ENCODE measurements at regions not wholly inside any gene's neighbourhood (a gene's known extent, or its start where the extent isn't known, plus 50 kb on each side); places are given as distances from the start of the nearest gene placed in this dataset.

DNA sequence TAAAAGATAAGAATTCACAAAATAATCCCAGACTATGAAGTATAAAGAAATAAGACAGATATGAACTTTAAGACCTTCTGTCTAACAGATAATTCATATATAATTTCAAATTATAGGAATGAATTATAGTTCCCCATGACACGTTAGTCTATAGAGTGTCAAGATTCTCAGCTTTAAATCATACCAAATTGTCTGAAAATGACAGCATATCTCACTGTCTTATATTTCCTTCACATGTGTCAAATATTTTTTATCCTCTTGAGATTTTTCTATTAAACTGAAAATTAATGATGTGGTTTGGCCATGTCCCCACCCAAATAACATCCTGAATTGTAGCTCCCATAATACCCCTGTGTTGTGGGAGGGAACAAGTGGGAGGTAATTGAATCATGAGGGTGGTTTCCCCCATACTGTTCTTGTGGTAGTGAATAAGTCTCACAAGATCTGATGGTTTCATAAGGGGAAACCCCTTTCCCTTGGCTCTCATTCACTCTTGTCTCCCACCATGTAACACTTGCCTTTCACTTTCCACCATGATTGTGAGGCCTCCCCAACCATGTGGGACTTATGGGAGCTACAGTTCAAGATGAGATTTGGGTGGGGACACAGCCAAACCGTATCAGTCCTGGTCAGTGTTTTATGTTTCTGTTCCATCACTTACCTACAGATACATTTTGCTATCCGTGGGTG, 825.3 kb upstream of the GJE1 start:
- TF ChIP-seq EZH2 (IDR thresholded peaks at IDR 0.05; ENCODE audit: borderline replicate concordance, insufficient read depth, low read length, poor library complexity, severe bottlenecking) = no peak
- no peak for TF ChIP-seq TAF1 (IDR thresholded peaks at IDR 0.05; ENCODE audit: low read depth)
- TF ChIP-seq, protein P1, sequence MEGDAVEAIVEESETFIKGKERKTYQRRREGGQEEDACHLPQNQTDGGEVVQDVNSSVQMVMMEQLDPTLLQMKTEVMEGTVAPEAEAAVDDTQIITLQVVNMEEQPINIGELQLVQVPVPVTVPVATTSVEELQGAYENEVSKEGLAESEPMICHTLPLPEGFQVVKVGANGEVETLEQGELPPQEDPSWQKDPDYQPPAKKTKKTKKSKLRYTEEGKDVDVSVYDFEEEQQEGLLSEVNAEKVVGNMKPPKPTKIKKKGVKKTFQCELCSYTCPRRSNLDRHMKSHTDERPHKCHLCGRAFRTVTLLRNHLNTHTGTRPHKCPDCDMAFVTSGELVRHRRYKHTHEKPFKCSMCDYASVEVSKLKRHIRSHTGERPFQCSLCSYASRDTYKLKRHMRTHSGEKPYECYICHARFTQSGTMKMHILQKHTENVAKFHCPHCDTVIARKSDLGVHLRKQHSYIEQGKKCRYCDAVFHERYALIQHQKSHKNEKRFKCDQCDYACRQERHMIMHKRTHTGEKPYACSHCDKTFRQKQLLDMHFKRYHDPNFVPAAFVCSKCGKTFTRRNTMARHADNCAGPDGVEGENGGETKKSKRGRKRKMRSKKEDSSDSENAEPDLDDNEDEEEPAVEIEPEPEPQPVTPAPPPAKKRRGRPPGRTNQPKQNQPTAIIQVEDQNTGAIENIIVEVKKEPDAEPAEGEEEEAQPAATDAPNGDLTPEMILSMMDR (IDR thresholded peaks at IDR 0.05; ENCODE audit: poor library complexity, severe bottlenecking) = no peak
- TF ChIP-seq SMC3 (conservative IDR thresholded peaks at IDR 0.05; ENCODE audit: poor library complexity) = no peak
- TF ChIP-seq, protein P2, sequence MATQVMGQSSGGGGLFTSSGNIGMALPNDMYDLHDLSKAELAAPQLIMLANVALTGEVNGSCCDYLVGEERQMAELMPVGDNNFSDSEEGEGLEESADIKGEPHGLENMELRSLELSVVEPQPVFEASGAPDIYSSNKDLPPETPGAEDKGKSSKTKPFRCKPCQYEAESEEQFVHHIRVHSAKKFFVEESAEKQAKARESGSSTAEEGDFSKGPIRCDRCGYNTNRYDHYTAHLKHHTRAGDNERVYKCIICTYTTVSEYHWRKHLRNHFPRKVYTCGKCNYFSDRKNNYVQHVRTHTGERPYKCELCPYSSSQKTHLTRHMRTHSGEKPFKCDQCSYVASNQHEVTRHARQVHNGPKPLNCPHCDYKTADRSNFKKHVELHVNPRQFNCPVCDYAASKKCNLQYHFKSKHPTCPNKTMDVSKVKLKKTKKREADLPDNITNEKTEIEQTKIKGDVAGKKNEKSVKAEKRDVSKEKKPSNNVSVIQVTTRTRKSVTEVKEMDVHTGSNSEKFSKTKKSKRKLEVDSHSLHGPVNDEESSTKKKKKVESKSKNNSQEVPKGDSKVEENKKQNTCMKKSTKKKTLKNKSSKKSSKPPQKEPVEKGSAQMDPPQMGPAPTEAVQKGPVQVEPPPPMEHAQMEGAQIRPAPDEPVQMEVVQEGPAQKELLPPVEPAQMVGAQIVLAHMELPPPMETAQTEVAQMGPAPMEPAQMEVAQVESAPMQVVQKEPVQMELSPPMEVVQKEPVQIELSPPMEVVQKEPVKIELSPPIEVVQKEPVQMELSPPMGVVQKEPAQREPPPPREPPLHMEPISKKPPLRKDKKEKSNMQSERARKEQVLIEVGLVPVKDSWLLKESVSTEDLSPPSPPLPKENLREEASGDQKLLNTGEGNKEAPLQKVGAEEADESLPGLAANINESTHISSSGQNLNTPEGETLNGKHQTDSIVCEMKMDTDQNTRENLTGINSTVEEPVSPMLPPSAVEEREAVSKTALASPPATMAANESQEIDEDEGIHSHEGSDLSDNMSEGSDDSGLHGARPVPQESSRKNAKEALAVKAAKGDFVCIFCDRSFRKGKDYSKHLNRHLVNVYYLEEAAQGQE (IDR thresholded peaks at IDR 0.05; ENCODE audit: borderline replicate concordance) = no peak
- TF ChIP-seq MXI1 (conservative IDR thresholded peaks at IDR 0.05; ENCODE audit: poor library complexity, severe bottlenecking) = no peak
- TF ChIP-seq EP300 (conservative IDR thresholded peaks at IDR 0.05; ENCODE audit: poor library complexity, severe bottlenecking) = peak; percentile 82
- TF ChIP-seq POLR2AphosphoS5 (IDR thresholded peaks at IDR 0.05) = peak; percentile 40
- TF ChIP-seq RAD21 (conservative IDR thresholded peaks at IDR 0.05) = no peak
- no peak overlapping the region for H3K4me2 ChIP-seq (ENCODE audit: low read length)

DNA sequence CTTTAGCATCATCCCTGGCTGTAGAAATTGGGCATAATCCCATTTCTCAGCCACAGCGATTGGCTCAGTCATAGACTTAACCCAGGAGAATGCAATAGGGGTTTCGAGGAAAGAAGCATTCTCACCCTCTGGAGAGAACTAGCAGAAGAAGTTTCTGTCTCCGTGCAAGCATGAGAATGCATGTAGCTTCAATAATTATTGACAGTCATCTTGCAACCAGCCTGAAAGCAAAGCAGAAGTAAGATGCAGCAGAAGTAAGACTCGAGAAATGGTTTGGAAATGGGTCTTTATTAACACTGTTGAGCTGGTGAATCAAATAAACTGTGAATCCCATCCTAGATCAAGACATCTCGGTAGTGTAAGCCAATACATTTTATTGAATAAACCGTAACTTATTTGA, 828.8 kb upstream of the GJE1 start:
- no peaks in the 10 kb centered on the region for H3K36me3 ChIP-seq (ENCODE audit: insufficient read depth, low read length)
- H3K9ac ChIP-seq (ENCODE audit: low read length) = no peak overlapping the region
- H3F3A ChIP-seq (ENCODE audit: insufficient read depth, low read length, poor library complexity, severe bottlenecking) = no peaks in the 10 kb centered on the region
- H3K4me3 ChIP-seq (ENCODE audit: low read length) = no peak overlapping the region
- H4K20me1 ChIP-seq (ENCODE audit: insufficient read depth) = no peaks in the 10 kb centered on the region
- H2AFZ ChIP-seq (ENCODE audit: low read depth, low read length) = no peak overlapping the region
- no peak overlapping the region for H3K27ac ChIP-seq (ENCODE audit: low read length)
- no peaks in the 10 kb centered on the region for H3K79me2 ChIP-seq (replicated peaks; ENCODE audit: insufficient read depth, low read length)
- H3K4me2 ChIP-seq (ENCODE audit: low read length) = no peak overlapping the region
- H3K9me3 ChIP-seq (ENCODE audit: low read length) = no peaks in the 10 kb centered on the region
- TF ChIP-seq POLR2AphosphoS5 (IDR thresholded peaks at IDR 0.05) (no peak), TAF1 (IDR thresholded peaks at IDR 0.05; ENCODE audit: low read depth) (no peak), EP300 (conservative IDR thresholded peaks at IDR 0.05; ENCODE audit: poor library complexity, severe bottlenecking) (no peak), RAD21 (conservative IDR thresholded peaks at IDR 0.05) (no peak), EZH2 (IDR thresholded peaks at IDR 0.05; ENCODE audit: borderline replicate concordance, insufficient read depth, low read length, poor library complexity, severe bottlenecking) (no peak), SMC3 (conservative IDR thresholded peaks at IDR 0.05; ENCODE audit: poor library complexity) (no peak), MXI1 (conservative IDR thresholded peaks at IDR 0.05; ENCODE audit: poor library complexity, severe bottlenecking) (no peak)
- TF ChIP-seq, protein P1 (IDR thresholded peaks at IDR 0.05; ENCODE audit: poor library complexity, severe bottlenecking) = no peak
- TF ChIP-seq, protein P2 (IDR thresholded peaks at IDR 0.05; ENCODE audit: borderline replicate concordance) = no peak
- H3K9me2 ChIP-seq (ENCODE audit: insufficient read depth, low read length) = no peaks in the 10 kb centered on the region
- H3K27me3 ChIP-seq (ENCODE audit: insufficient read depth, low read depth, low read length) = no peaks in the 10 kb centered on the region

More for the DNA sequence above, 825.3 kb upstream of the GJE1 start:
- Histone ChIP-seq H3K9me3 (ENCODE audit: low read length) (no peaks in the 10 kb centered on the region), H3K27ac (ENCODE audit: low read length) (no peak overlapping the region), H3K9me2 (ENCODE audit: insufficient read depth, low read length) (no peaks in the 10 kb centered on the region), H4K20me1 (ENCODE audit: insufficient read depth) (no peaks in the 10 kb centered on the region), H3K79me2 (replicated peaks; ENCODE audit: insufficient read depth, low read length) (no peaks in the 10 kb centered on the region), H2AFZ (ENCODE audit: low read depth, low read length) (no peak overlapping the region), H3F3A (ENCODE audit: insufficient read depth, low read length, poor library complexity, severe bottlenecking) (no peaks in the 10 kb centered on the region), H3K27me3 (ENCODE audit: insufficient read depth, low read depth, low read length) (no peaks in the 10 kb centered on the region), H3K4me3 (ENCODE audit: low read length) (no peak overlapping the region), H3K9ac (ENCODE audit: low read length) (no peak overlapping the region), H3K36me3 (ENCODE audit: insufficient read depth, low read length) (no peaks in the 10 kb centered on the region)

Data from neural cell (in vitro differentiated cells).